Epithelial cell of proximal tubule (primary cell): ENCODE measurements at regions not wholly inside any gene's neighbourhood (a gene's known extent, or its start where the extent isn't known, plus 50 kb on each side); places are given as distances from the start of the nearest gene placed in this dataset.

Experiments used
- DNase-seq: peaks from one replicate; pipeline ENCODE4 v3.0.0-alpha.2; 2011; ENCODE audit warnings: low read depth
- H3K4me3 ChIP-seq: 2 replicates; pipeline ENCODE4 v1.5.1; 2011; ENCODE audit warnings: low read depth, mild to moderate bottlenecking, low read length
- CTCF ChIP-seq: conservative IDR thresholded peaks from 2 replicates; pipeline ENCODE4 v1.5.1; 2012; ENCODE audit warnings: low read depth, mild to moderate bottlenecking, low read length

GRCh38 chr17:14690704-14691103 lies 389.8 kb downstream of the HS3ST3B1 start:
- H3K4me3 ChIP-seq, result no peak overlapping the region
- no peak for TF ChIP-seq CTCF
- DNase-seq, result no peak

GRCh38 chr17:14688134-14688533 lies 387.3 kb downstream of the HS3ST3B1 start:
- TF ChIP-seq CTCF, result no peak
- H3K4me3 ChIP-seq, result no peak overlapping the region
- DNase-seq, result no peak

GRCh38 chr17:14672830-14673229 lies 371.9 kb downstream of the HS3ST3B1 start:
- TF ChIP-seq CTCF, result no peak
- H3K4me3 ChIP-seq, result no peak overlapping the region
- no peak for DNase-seq

- no peak overlapping the region for H3K4me3 ChIP-seq
- no peak for DNase-seq
- TF ChIP-seq CTCF, result no peak
Measured at GRCh38 chr17:14670861-14671260, 370.0 kb downstream of the HS3ST3B1 start.

- DNase-seq, result no peak
- H3K4me3 ChIP-seq, result no peak overlapping the region
- no peak for TF ChIP-seq CTCF
Measured at GRCh38 chr17:14664511-14664910, 363.6 kb downstream of the HS3ST3B1 start.

- H3K4me3 ChIP-seq, result no peak overlapping the region
- TF ChIP-seq CTCF, result no peak
- DNase-seq, result no peak
Measured at GRCh38 chr17:14641117-14641516, 340.2 kb downstream of the HS3ST3B1 start.

- no peak overlapping the region for H3K4me3 ChIP-seq
- DNase-seq, result no peak
- no peak for TF ChIP-seq CTCF
Measured at GRCh38 chr17:14637260-14637659, 336.4 kb downstream of the HS3ST3B1 start.
